HCT116 (cell line): ENCODE measurements at regions not wholly inside any gene's neighbourhood (a gene's known extent, or its start where the extent isn't known, plus 50 kb on each side); places are given as distances from the start of the nearest gene placed in this dataset.

Experiments
- ATAC-seq: fragments of 200-7000 bp; cut with Tn5 transposase; 2 replicates; pipeline ENCODE4 v1.9.1; 2020; ENCODE audit warnings: mild to moderate bottlenecking, moderate library complexity
- BruUV-seq: library from RNA; stranded (reverse); fragments of 400-500 nt; replicated peaks from 2 replicates; lab custom pipeline; 2021; lab: Mats Ljungman, UMichigan
- CTCF ChIA-PET: fragments of 300-600 bp; sonication (Branson Sonifier 250); formaldehyde crosslinking; loops from one replicate; lab custom pipeline; 2021; ENCODE audit warnings: antibody characterized with exemption; lab: Charles Lee
- POLR2A ChIA-PET: fragments of 300-600, 350-600 bp; sonication (Branson Sonifier 250); formaldehyde crosslinking; loops from one replicate; lab custom pipeline; 2021; ENCODE audit warnings: antibody characterized with exemption; lab: Charles Lee
- RAD21 ChIA-PET, 2 experiments: fragments of 300-600 bp; sonication (Branson Sonifier 250); formaldehyde crosslinking; loops; one replicate each; lab custom pipeline; 2023; ENCODE audit warnings: low total read pairs in 2 of 2; ENCODE audit not compliant: uncharacterized antibody in 2 of 2, unreplicated experiment in 2 of 2, low non-redundant PET in 1 of 2; lab: Charles Lee
- DNase-seq: peaks from one replicate; pipeline ENCODE4 v3.0.0-alpha.2; 2010; ENCODE audit warnings: low read depth, low spot score
- H2AFZ ChIP-seq: fragments of 200-600 bp; shearing (Covaris generic), sonication (generic); 2 replicates; pipeline ENCODE4 v1.6.1; 2017; ENCODE audit warnings: low read depth, mixed run types, mixed read lengths, antibody characterized with exemption, low read length; ENCODE audit not compliant: poor library complexity, severe bottlenecking
- H3K27ac ChIP-seq: 2 replicates; pipeline ENCODE4 v1.5.1; 2012; ENCODE audit warnings: low read depth, low read length
- H3K27me3 ChIP-seq: fragments of 200-600 bp; sonication (generic); 2 replicates; pipeline ENCODE4 v1.6.1; 2016; ENCODE audit warnings: mixed run types, low read length, mixed read lengths; ENCODE audit not compliant: insufficient read depth
- H3K36me3 ChIP-seq, 2 experiments: fragments of 200-500 bp in 1 of 2; fragments of 200-600 bp in 1 of 2; sonication (Bioruptor generic) in 1 of 2; sonication (generic) in 1 of 2; 2 replicates each; pipeline versions ENCODE4 v1.5.1 to v1.6.1; 2014 to 2016; ENCODE audit warnings: low read length in 2 of 2, inconsistent platforms in 1 of 2, mixed read lengths in 1 of 2, mixed run types in 1 of 2; ENCODE audit not compliant: insufficient read depth in 2 of 2, control insufficient read depth in 1 of 2
- H3K4me1 ChIP-seq, 2 experiments: fragments of 200-600 bp in 1 of 2; sonication (generic) in 1 of 2; 2 replicates each; pipeline versions ENCODE4 v1.5.1 to v1.6.1; 2012 to 2017; ENCODE audit warnings: low read length in 2 of 2, inconsistent platforms in 1 of 2, mild to moderate bottlenecking in 1 of 2, mixed read lengths in 1 of 2, mixed run types in 1 of 2, moderate library complexity in 1 of 2; ENCODE audit not compliant: insufficient read depth in 2 of 2, control insufficient read depth in 1 of 2
- H3K4me2 ChIP-seq: fragments of 200-600 bp; sonication (generic); 2 replicates; pipeline ENCODE4 v1.6.1; 2017; ENCODE audit warnings: mixed run types, low read length, mixed read lengths
- H3K4me3 ChIP-seq, 2 experiments: fragments of 200-600 bp in 1 of 2; sonication (generic) in 1 of 2; replicated peaks in 1 of 2; 2 replicates each; pipeline ENCODE4 v1.5.1; 2011 to 2016; ENCODE audit warnings: low read length in 2 of 2, control low read depth in 1 of 2, low read depth in 1 of 2, mild to moderate bottlenecking in 1 of 2, mixed read lengths in 1 of 2, mixed run types in 1 of 2
- H3K79me2 ChIP-seq: fragments of 200-600 bp; sonication (generic); 2 replicates; pipeline ENCODE4 v1.6.1; 2017; ENCODE audit warnings: mild to moderate bottlenecking, mixed run types, low read length, moderate library complexity, mixed read lengths; ENCODE audit not compliant: insufficient read depth
- H3K9ac ChIP-seq: fragments of 200-600 bp; sonication (generic); 2 replicates; pipeline ENCODE4 v1.6.1; 2016; ENCODE audit warnings: low read length, mixed read lengths
- H3K9me2 ChIP-seq: fragments of 200-600 bp; sonication (generic), shearing (Covaris generic); 2 replicates; pipeline ENCODE4 v1.6.1; 2017; ENCODE audit warnings: mixed run types, mild to moderate bottlenecking, moderate library complexity; ENCODE audit not compliant: insufficient read depth
- H3K9me3 ChIP-seq, 2 experiments: fragments of 200-500 bp in 1 of 2; fragments of 200-600 bp in 1 of 2; sonication (Bioruptor generic) in 1 of 2; sonication (generic) in 1 of 2; 2 replicates each; pipeline ENCODE4 v1.6.1; 2014 to 2017; ENCODE audit warnings: low read length in 2 of 2, mixed read lengths in 2 of 2, inconsistent platforms in 1 of 2, low read depth in 1 of 2, mild to moderate bottlenecking in 1 of 2, mixed run types in 1 of 2, moderate library complexity in 1 of 2; ENCODE audit not compliant: control insufficient read depth in 1 of 2, insufficient read depth in 1 of 2
- H4K20me1 ChIP-seq: fragments of 200-600 bp; sonication (generic), shearing (Covaris generic); 2 replicates; pipeline ENCODE4 v1.6.1; 2017; ENCODE audit warnings: mixed run types, mild to moderate bottlenecking, moderate library complexity; ENCODE audit not compliant: insufficient read depth
- ATF3 ChIP-seq: IDR thresholded peaks from 2 replicates; pipeline ENCODE4 v1.6.1; 2012
- CBX3 ChIP-seq: IDR thresholded peaks from 2 replicates; pipeline ENCODE4 v1.6.1; 2012; ENCODE audit warnings: low read depth
- CEBPB ChIP-seq: IDR thresholded peaks from 2 replicates; pipeline ENCODE4 v1.6.1; 2012; ENCODE audit warnings: low read depth
- CTCF ChIP-seq, 3 experiments: fragments of 200-600 bp in 1 of 3; sonication (generic) in 1 of 3; IDR thresholded peaks in 2 of 3; conservative IDR thresholded peaks in 1 of 3; 2 replicates each; pipeline ENCODE4 v1.5.1; 2012 to 2017; ENCODE audit warnings: low read depth in 2 of 3, low read length in 2 of 3, antibody characterized with exemption in 1 of 3, borderline replicate concordance in 1 of 3, control low read depth in 1 of 3, mild to moderate bottlenecking in 1 of 3, mixed read lengths in 1 of 3, mixed run types in 1 of 3, moderate library complexity in 1 of 3; ENCODE audit not compliant: insufficient read depth in 1 of 3
- EGR1 ChIP-seq: IDR thresholded peaks from 2 replicates; pipeline ENCODE4 v1.6.1; 2012; ENCODE audit warnings: low read depth
- EZH2 ChIP-seq: fragments of 200-600 bp; sonication (generic); IDR thresholded peaks from 2 replicates; pipeline ENCODE4 v1.6.1; 2017; ENCODE audit warnings: antibody characterized with exemption, mixed run types
- EZH2phosphoT487 ChIP-seq: fragments of 200-600 bp; IDR thresholded peaks from 2 replicates; pipeline ENCODE4 v1.6.1; 2018; ENCODE audit warnings: antibody characterized with exemption, borderline replicate concordance
- FOSL1 ChIP-seq: IDR thresholded peaks from 2 replicates; pipeline ENCODE4 v1.6.1; 2012; ENCODE audit warnings: low read depth
- JUND ChIP-seq: IDR thresholded peaks from 2 replicates; pipeline ENCODE4 v1.6.1; 2012
- POLR2A ChIP-seq: IDR thresholded peaks from 2 replicates; pipeline ENCODE4 v1.7.0; 2011; ENCODE audit warnings: borderline replicate concordance; ENCODE audit not compliant: insufficient read depth, insufficient read length; ENCODE audit errors: extremely low read depth
- POLR2AphosphoS5 ChIP-seq: IDR thresholded peaks from 2 replicates; pipeline ENCODE4 v1.6.1; 2011; ENCODE audit warnings: mild to moderate bottlenecking, low read depth, low read length, moderate library complexity
- RAD21 ChIP-seq: IDR thresholded peaks from 2 replicates; pipeline ENCODE4 v1.6.1; 2012; ENCODE audit warnings: low read depth, mild to moderate bottlenecking
- SIN3A ChIP-seq: IDR thresholded peaks from 2 replicates; pipeline ENCODE4 v1.6.1; 2012; ENCODE audit warnings: low read depth
- SRF ChIP-seq: IDR thresholded peaks from 2 replicates; pipeline ENCODE4 v1.6.1; 2012; ENCODE audit warnings: low read depth
- TCF7L2 ChIP-seq: IDR thresholded peaks from 2 replicates; pipeline ENCODE4 v1.7.0; 2011; ENCODE audit warnings: borderline replicate concordance, inconsistent platforms; ENCODE audit not compliant: insufficient read depth, insufficient read length; ENCODE audit errors: extremely low read depth
- YY1 ChIP-seq: IDR thresholded peaks from 2 replicates; pipeline ENCODE4 v1.6.1; 2011; ENCODE audit warnings: low read length, low read depth, moderate library complexity, mild to moderate bottlenecking; ENCODE audit not compliant: insufficient replicate concordance; ENCODE audit errors: extremely low read depth
- ZNF274 ChIP-seq: fragments of 200-500 bp; sonication (Bioruptor generic); IDR thresholded peaks from 2 replicates; pipeline ENCODE4 v1.6.1; 2014; ENCODE audit warnings: mild to moderate bottlenecking, low read depth, low read length, inconsistent platforms
- intact Hi-C: fragments of 100-400 bp; cut with micrococcal nuclease; formaldehyde crosslinking; loops from 2 replicates; pipeline ENCODE4 v1.10.0; 2022
- TF ChIP-seq, protein P1 (sequence below): IDR thresholded peaks from 2 replicates; pipeline ENCODE4 v1.6.1; 2011; ENCODE audit warnings: mild to moderate bottlenecking, low read length, moderate library complexity; ENCODE audit not compliant: insufficient replicate concordance; ENCODE audit errors: extremely low read depth
- TF ChIP-seq, protein P2 (sequence below): IDR thresholded peaks from 2 replicates; pipeline ENCODE4 v1.6.1; 2012
- TF ChIP-seq, protein P3 (sequence below): IDR thresholded peaks from 2 replicates; pipeline ENCODE4 v1.6.1; 2012; ENCODE audit warnings: low read depth

DNA sequence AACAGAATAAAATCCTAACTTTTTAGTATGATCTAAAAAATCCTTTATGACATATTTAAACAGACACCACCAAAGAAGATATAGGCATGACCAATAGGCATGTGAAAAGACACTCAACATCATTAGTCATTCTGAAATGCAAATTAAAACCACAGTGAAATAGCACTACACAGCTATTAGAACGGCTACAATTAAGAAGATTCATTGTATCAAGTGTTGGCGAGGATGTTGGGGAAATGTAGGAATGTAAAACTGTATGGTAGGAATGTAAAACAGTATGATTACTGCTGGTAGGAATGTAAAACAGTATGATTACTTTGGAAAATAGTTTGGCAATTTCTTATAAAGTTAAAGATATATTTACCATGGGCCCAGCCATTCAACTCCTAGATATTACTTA lies 253.3 kb upstream of the TCF4 start:
- no TSS peak for BruUV-seq
- DNase-seq, result no peak
- RAD21 ChIA-PET, result no interaction called here
- Histone ChIP-seq H4K20me1 (no peaks in the 10 kb centered on the region), H3K4me3 (no peak overlapping the region), H3K4me2 (no peak overlapping the region), H3K27me3 (no peaks in the 10 kb centered on the region), H3K36me3 (no peaks in the 10 kb centered on the region), H3K27ac (no peak overlapping the region), H2AFZ (no peak overlapping the region), H3K9me2 (no peaks in the 10 kb centered on the region), H3K4me1 (no peaks in the 10 kb centered on the region), H3K9me3 (peaks cover 9 to 15% of the 10 kb centered on the region in 2 experiments; a peak in 2 of 4 replicates), H3K79me2 (no peaks in the 10 kb centered on the region), H3K9ac (no peak overlapping the region)
- ATAC-seq, result no peak
- POLR2A ChIA-PET, result no interaction called here
- CTCF ChIA-PET, result no interaction called here
- TF ChIP-seq EGR1, result no peak
- TF ChIP-seq YY1, result no peak
- TF ChIP-seq, protein P1, sequence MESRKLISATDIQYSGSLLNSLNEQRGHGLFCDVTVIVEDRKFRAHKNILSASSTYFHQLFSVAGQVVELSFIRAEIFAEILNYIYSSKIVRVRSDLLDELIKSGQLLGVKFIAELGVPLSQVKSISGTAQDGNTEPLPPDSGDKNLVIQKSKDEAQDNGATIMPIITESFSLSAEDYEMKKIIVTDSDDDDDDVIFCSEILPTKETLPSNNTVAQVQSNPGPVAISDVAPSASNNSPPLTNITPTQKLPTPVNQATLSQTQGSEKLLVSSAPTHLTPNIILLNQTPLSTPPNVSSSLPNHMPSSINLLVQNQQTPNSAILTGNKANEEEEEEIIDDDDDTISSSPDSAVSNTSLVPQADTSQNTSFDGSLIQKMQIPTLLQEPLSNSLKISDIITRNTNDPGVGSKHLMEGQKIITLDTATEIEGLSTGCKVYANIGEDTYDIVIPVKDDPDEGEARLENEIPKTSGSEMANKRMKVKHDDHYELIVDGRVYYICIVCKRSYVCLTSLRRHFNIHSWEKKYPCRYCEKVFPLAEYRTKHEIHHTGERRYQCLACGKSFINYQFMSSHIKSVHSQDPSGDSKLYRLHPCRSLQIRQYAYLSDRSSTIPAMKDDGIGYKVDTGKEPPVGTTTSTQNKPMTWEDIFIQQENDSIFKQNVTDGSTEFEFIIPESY, result no peak
- no peak for TF ChIP-seq SRF
- no peak for TF ChIP-seq ATF3
- TF ChIP-seq CTCF (IDR thresholded peaks at IDR 0.05 in 2 of 3, conservative IDR thresholded peaks at IDR 0.05 in 1 of 3; ENCODE audit: borderline replicate concordance in 1 of 3, insufficient read depth in 1 of 3, low read depth in 2 of 3, low read length in 2 of 3), result no peak
- TF ChIP-seq POLR2A, result no peak
- TF ChIP-seq, protein P2, sequence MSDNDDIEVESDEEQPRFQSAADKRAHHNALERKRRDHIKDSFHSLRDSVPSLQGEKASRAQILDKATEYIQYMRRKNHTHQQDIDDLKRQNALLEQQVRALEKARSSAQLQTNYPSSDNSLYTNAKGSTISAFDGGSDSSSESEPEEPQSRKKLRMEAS, result no peak
- TF ChIP-seq FOSL1, result no peak
- TF ChIP-seq POLR2AphosphoS5, result no peak
- TF ChIP-seq CBX3, result no peak
- no peak for TF ChIP-seq EZH2
- TF ChIP-seq JUND, result no peak
- TF ChIP-seq CEBPB, result no peak
- TF ChIP-seq, protein P3, sequence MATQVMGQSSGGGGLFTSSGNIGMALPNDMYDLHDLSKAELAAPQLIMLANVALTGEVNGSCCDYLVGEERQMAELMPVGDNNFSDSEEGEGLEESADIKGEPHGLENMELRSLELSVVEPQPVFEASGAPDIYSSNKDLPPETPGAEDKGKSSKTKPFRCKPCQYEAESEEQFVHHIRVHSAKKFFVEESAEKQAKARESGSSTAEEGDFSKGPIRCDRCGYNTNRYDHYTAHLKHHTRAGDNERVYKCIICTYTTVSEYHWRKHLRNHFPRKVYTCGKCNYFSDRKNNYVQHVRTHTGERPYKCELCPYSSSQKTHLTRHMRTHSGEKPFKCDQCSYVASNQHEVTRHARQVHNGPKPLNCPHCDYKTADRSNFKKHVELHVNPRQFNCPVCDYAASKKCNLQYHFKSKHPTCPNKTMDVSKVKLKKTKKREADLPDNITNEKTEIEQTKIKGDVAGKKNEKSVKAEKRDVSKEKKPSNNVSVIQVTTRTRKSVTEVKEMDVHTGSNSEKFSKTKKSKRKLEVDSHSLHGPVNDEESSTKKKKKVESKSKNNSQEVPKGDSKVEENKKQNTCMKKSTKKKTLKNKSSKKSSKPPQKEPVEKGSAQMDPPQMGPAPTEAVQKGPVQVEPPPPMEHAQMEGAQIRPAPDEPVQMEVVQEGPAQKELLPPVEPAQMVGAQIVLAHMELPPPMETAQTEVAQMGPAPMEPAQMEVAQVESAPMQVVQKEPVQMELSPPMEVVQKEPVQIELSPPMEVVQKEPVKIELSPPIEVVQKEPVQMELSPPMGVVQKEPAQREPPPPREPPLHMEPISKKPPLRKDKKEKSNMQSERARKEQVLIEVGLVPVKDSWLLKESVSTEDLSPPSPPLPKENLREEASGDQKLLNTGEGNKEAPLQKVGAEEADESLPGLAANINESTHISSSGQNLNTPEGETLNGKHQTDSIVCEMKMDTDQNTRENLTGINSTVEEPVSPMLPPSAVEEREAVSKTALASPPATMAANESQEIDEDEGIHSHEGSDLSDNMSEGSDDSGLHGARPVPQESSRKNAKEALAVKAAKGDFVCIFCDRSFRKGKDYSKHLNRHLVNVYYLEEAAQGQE, result no peak
- no peak for TF ChIP-seq ZNF274
- no peak for TF ChIP-seq SIN3A
- TF ChIP-seq EZH2phosphoT487, result no peak
- TF ChIP-seq TCF7L2, result no peak
- TF ChIP-seq RAD21, result no peak
- intact Hi-C loops, result no loop called here
